Epithelial cell of esophagus (primary cell): ENCODE measurements at regions not wholly inside any gene's neighbourhood (a gene's known extent, or its start where the extent isn't known, plus 50 kb on each side); places are given as distances from the start of the nearest gene placed in this dataset.
"Not testable (repeated sequence)": the region's sequence is repeated elsewhere in the genome, so short reads cannot be mapped to it uniquely, and the experiment has no call there.

Experiments
- DNase-seq: peaks from one replicate; pipeline ENCODE4 v3.0.0; 2010; ENCODE audit warnings: low read depth
- H3K4me3 ChIP-seq: 2 replicates; pipeline ENCODE4 v1.5.1; 2011; ENCODE audit warnings: mild to moderate bottlenecking, low read length, control low read depth
- TF ChIP-seq, protein P1 (sequence below): IDR thresholded peaks from 2 replicates; pipeline ENCODE4 v1.5.1; 2011; ENCODE audit warnings: low read depth, mild to moderate bottlenecking, low read length, control low read depth, inconsistent platforms; ENCODE audit not compliant: insufficient read depth; ENCODE audit errors: missing control alignments

- TF ChIP-seq, protein P1, sequence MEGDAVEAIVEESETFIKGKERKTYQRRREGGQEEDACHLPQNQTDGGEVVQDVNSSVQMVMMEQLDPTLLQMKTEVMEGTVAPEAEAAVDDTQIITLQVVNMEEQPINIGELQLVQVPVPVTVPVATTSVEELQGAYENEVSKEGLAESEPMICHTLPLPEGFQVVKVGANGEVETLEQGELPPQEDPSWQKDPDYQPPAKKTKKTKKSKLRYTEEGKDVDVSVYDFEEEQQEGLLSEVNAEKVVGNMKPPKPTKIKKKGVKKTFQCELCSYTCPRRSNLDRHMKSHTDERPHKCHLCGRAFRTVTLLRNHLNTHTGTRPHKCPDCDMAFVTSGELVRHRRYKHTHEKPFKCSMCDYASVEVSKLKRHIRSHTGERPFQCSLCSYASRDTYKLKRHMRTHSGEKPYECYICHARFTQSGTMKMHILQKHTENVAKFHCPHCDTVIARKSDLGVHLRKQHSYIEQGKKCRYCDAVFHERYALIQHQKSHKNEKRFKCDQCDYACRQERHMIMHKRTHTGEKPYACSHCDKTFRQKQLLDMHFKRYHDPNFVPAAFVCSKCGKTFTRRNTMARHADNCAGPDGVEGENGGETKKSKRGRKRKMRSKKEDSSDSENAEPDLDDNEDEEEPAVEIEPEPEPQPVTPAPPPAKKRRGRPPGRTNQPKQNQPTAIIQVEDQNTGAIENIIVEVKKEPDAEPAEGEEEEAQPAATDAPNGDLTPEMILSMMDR = no peak
- H3K4me3 ChIP-seq = no peak overlapping the region
- DNase-seq = no peak
Measured at GRCh38 chr13:48583859-48584311, 51.0 kb upstream of the RCBTB2 start.

DNA sequence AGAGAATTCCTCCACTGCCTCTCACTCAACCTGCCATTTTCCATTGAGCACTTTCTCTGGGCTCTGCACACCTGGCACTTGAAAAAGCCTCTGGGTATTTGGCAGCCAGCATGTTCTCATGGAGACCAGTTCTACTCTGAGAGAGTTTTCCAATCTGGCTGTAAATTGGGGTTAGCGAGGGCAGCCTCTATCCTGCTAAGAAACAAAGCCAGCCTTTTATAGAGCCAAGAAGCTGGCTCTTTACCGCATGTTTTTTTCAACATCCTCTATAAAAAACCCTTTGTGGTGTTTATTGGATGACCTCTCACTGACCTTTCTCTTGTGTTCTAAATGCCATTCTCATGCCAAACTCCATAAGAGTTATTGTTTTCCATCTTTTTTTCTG is 52.6 kb upstream of the RCBTB2 start:
- TF ChIP-seq, protein P1 = no peak
- no peak overlapping the region for H3K4me3 ChIP-seq
- DNase-seq = no peak

DNA sequence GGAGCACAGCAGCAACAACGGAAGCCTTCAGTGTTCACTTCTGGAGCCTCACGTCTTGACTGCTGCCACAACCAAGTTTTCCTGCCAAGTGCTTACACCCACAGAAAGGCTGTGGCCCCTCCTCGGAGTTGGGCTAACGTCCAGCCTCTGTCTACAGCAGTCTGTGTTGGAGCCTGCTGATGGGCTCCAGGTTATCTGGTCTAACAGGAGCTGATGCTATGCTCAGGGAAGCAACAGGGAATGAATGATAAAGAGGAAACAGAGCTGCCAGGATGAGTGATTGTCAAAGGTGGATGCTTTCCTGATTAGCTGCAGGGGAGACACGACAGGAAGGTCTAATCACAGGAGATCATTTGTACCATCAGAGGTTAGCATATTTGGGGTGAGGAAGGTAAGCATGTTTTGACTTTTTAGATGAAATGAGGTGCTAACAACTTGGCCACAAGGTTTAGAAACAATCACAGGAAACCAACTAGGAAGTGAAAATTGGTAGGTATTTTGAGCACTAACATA is 53.8 kb upstream of the RCBTB2 start:
- TF ChIP-seq, protein P1 = no peak
- H3K4me3 ChIP-seq = no peak overlapping the region
- DNase-seq = no peak

- no peak for DNase-seq
- H3K4me3 ChIP-seq = no peak overlapping the region
- TF ChIP-seq, protein P1 = no peak
Measured at GRCh38 chr13:48588120-48588519, 55.2 kb upstream of the RCBTB2 start.

DNA sequence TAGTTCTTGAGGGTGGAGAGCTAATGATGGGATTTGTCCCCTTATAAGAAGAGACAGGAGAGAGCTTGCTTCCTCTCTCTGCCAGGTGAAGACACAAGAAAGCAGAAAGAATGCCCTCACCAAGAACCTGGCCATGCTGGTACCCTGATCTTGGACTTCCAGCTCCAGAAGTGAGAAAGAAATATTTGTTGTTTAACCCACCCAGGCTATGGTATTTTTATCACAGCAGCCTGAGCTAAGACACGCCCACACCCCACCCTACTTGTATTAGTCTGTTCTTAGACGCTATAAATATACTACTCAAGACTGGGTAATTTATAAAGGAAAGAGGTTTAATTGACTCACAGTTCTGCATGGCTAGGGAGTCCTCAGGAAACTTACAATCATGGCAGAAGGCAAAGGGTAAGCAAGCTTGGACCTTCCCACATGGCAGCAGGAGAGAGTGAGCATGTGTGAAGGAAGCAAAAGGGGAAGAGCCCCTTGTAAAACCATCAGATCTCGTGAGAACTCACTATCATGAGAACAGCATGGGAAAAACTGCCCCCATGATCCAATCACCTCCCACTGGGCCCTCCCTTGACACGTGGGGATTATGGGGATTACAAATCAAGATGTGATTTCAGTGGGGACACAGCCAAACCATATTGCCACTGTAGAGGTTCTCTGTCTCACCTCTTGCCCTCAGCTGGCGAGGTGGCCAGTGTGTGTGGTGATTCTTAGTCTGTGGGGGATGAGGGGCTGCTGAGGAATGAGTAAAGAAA is 57.4 kb upstream of the RCBTB2 start:
- DNase-seq = no peak
- H3K4me3 ChIP-seq = no peak overlapping the region
- TF ChIP-seq, protein P1 = no peak

DNA sequence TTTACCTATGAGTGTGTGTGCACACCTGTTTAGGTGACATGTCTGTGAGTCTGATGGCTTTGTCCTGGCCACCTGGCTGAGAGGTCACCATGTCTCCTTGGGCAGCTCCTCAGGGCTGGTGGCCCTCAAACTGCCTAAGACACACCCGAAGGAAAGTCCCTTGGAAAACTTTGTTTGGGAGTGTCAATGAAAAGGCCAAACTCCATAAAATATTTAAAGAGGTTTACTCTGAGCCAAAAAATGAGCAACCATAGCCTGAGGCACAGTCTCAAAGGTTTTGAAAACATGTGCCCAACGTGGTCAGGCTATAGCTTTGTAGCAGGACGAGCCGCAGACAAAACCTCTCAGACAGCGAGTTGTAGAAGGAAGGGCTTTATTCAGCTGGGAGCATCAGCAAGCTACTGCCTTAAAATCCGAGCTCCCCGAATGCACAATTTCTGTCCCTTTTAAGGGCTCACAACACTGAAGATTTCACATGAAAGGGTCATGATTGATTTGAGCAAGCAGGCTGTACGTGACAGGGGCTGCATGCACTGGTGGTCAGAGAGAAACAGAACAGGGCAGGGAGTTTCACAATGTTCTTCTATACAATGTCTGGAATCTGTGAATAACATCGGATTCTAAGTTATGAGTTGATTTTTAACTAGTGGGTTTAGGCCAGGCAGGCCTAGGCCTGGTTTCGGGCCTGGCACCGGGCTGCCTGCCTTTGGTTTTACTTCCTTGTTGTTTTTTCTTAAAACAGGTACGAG is 58.4 kb upstream of the RCBTB2 start:
- not testable (repeated sequence) for DNase-seq

GRCh38 chr13:48591889-48592687 is 59.2 kb upstream of the RCBTB2 start:
- no peak for DNase-seq
- TF ChIP-seq, protein P1 = no peak
- no peak overlapping the region for H3K4me3 ChIP-seq

More for the DNA sequence above, 58.4 kb upstream of the RCBTB2 start:
- not testable (repeated sequence) for H3K4me3 ChIP-seq
